Stimulated activated CD8-positive, alpha-beta memory T cell treated with anti-CD3 and anti-CD28 coated beads, Interleukin-7, amount 100 ng/mL, for 24 hours (primary cell): ENCODE measurements at regions not wholly inside any gene's neighbourhood (a gene's known extent, or its start where the extent isn't known, plus 50 kb on each side); places are given as distances from the start of the nearest gene placed in this dataset.
"Not testable (repeated sequence)": the region's sequence is repeated elsewhere in the genome, so short reads cannot be mapped to it uniquely, and the experiment has no call there.

ENCODE experiments used
- DNase-seq: peaks from one replicate; pipeline ENCODE4 v3.0.0-alpha.2; 2020; ENCODE audit warnings: low read depth

GRCh38 chr15:44849701-44850403 lies 106.6 kb upstream of the TERB2 start:
- DNase-seq = not testable (repeated sequence)

- DNase-seq = peak; percentile 54
These were observed 103.1 kb upstream of the TERB2 start for GRCh38 chr15:44853304-44853950.

- not testable (repeated sequence) for DNase-seq
These were observed 101.8 kb upstream of the TERB2 start for GRCh38 chr15:44854696-44855095.

- DNase-seq = not testable (repeated sequence)
These were observed 100.2 kb upstream of the TERB2 start for GRCh38 chr15:44856284-44856683.

DNA sequence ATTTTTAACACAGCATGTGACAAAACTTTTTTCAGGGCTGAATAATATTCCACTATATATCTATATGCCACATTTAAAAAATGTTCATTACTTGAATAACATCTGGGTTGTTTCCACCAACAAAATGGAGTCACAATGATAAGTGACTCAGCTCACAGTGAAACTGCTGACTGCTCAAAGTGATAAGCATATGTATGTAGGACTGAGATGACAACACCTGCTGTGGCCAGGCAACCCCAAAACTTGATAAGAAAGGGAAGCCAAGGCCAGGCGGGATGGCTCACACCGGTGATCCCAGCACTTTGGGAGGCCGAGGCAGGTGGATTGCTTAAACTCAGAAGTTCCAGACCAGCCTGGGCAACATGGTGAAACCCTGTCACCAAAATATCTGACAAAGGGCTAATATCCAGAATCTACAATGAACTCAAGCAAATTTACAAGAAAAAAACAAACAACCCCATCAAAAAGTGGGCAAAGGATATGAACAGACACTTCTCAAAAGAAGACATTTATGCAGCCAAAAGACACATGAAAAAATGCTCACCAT lies 99.2 kb upstream of the TERB2 start:
- DNase-seq = not testable (repeated sequence)

GRCh38 chr15:44859088-44859487 lies 97.4 kb upstream of the TERB2 start:
- DNase-seq = not testable (repeated sequence)

- DNase-seq = not testable (repeated sequence)
These were observed 96.3 kb upstream of the TERB2 start for GRCh38 chr15:44860168-44860567.

DNA sequence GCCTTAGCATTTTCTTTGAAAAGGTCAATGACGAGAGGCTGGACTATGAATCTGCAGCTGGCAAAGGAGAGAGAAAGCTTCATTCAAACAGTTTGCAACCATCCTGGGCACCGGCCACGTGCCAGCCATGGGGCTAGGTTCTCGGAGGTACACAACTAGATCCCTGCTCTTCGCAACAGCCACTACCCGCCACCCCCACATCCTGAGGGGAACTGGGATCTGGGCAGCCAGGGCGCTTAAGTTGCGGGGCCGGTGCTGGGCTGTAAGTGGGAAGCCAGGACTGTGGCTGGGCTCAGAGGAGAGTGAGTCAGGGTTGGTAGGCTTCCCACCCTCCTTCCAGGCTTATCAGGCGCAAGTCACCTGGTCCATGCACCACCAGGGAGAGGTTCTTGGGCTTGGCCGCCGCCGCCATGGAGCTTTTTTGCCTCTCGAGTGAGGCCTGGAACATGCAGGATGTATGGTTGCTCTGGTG lies 95.0 kb upstream of the TERB2 start:
- no peak for DNase-seq

GRCh38 chr15:44861917-44862316 lies 94.6 kb upstream of the TERB2 start:
- DNase-seq = no peak

DNA sequence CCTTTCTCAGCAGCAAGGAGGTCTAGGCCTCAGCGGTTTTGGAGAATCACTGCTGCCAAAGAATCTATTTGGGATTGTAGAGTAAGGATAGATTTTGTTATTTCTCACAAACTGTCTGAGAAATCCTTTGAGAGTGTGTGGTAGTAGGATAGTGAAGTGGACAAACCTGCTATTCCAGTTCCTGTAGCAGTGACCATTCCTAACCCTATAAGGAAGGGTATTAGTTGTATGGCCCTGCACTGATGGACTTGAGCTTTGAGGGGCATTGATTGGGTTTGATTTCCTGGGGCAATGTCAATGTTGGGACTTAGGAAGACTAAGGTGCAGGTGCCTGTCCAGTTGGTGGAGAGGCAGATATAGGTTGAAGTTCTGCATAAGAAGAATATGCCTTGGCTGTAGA lies 93.6 kb upstream of the TERB2 start:
- DNase-seq = not testable (repeated sequence)

DNA sequence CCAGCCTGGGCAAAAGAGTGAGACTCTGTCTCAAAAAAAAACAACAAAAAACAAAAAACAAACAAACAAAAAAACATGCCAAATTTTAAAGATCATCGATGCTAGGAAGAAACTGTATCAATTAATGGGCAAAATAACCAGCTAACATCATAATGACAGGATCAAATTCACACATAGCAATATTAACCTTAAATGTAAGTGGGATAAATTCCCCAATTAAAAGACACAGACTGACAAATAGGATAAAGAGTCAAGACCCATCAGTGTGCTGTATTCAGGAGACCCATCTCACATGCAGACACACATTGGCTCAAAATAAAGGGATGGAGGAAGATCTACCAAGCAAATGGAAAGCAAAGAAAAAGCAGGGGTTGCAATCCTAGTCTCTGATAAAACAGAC lies 88.4 kb upstream of the TERB2 start:
- DNase-seq = not testable (repeated sequence)

GRCh38 chr15:44870125-44870524 lies 86.4 kb upstream of the TERB2 start:
- DNase-seq = not testable (repeated sequence)

DNA sequence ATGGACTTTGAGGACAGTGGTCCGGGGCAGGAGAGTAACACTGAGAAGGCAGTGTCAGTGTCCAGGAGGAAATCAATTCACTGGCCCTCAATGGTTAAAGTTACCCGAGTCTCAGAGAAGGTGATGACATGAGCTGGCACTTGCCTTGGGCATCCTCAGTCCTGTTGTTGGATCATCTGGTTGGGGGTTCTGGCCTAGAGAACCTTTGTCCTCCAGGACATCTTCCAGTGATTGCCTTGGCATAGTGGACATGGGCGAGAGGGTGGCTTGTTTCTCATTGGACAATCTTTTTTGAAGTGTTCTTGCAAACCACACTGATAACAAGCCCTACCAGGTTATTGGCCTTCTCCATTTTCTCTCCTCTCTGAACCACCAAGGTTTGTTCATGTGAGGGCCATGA lies 83.4 kb upstream of the TERB2 start:
- DNase-seq = no peak

DNA sequence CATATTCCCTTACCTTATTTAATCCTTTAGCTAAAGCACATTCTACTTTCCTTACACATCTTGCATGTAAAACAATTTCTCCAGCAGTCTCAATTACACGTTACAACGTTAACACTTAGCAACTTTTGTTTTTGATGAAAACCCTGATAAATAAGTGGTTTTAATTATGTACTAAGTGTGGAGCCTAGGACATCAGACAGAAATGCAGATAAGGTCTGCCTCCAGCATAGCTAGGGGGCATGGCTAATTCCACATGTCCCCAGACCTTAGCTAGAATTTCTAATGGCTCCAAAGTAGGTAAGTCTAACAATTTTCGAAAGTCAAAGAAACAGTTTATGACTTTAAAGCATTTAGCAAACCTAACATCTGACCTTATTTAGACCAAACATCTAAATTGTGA lies 77.4 kb upstream of the TERB2 start:
- no peak for DNase-seq

DNA sequence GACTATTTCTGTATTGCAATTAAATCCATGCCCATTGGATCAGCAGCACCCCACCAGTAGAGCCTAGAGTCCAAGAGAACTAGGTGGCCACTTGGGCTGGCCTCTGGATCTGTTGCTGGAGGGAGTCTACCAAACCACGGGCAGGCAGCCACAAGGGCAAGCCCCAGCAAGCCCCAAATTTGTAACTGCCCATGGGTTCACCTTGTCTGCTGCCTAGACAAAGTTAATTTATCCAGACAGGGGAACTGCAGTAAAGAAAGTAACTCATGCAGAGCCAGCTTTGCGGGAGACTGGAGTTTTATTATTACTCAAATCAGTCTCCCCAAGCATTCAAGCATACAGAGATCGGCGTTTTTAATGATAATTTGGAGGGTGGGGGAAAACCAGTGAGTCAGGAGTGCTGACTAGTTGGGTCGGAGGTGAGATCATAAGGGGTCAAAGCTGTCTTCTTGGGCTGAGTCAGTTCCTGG lies 74.0 kb upstream of the TERB2 start:
- DNase-seq = no peak

DNA sequence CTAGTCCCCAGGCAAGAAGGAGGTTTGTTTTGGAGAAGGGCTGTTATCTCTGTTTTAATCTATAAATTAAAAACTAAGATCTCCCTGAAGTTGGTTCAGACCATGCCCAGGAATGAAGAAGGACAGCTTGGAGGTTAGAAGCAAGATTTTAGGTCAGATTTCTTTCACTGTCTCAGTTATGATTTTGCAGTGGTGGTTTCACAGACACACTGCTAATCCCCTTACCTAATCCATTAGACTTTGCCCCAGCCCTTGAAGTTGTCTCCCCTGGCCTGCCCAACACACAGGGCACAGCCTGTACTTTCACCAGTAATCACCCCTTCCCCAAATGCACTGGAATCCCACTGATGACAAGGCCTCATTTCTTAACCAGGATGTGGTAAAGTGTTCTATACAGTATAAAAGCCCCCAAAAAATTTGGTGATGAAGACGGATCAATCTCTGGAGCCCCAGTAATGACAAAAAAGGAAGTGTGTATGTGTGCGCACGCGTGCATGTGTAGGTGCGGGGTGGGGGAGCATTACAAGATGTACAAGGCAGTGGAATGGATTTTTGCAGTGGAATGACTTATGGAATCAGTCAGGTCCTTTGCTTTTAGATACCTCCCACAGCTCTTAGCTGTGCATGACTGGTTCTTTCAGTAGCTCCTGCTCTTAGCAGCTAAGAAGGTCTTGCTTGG lies 73.1 kb upstream of the TERB2 start:
- DNase-seq = no peak

DNA sequence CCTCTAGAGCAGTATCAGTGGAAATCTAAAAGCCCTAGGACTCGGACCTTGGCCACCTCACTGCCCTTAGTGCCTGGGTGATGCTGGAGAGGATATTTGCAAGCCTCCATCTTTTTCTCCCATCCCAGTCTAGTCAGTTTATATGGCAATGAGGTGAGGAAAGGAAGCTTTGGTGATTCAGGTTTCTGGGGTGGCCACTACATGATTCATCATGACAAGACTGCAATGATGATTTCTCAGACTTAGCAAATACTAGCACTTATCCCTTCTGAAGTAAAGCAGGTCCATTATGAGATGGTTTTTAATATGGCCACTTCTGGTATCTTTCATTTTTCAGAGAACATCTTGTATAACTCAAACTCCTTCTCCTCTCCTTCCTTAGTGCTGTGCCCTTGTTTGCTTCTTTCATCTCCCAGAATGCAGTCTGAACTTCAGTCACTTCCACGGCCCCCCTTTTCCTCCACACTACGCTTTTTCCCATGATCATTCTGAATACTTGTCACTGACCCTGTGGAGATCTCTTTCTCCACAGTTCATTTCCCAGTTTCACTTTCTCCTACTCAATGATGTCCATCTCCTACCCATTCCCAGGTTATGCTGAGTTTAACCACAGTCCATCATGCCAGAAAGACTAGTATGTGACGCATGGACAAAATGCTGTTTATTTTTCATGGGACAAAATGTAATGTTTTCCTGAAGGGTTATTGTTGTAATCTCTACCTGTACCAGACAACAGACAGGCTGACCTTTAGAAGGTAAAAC lies 57.4 kb upstream of the TERB2 start:
- not testable (repeated sequence) for DNase-seq

DNA sequence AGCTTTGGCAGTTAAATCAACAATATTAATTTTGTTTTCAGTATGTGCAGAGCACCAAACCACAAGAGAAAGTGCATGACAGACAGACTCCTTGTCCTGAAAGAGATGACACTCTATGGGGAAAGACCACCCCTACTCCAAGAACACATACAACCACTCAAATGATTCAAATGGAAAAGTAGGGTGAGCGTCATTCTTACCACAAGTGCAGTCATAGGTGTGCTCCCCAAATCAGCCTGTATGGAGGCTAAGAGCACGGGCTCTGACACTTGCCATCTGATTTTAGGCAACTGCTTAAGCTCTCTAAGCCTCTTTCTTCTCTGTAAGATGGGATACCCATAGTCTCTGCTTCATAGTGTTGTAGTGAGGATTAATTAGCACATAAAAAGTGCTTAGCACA lies 56.7 kb upstream of the TERB2 start:
- not testable (repeated sequence) for DNase-seq

DNA sequence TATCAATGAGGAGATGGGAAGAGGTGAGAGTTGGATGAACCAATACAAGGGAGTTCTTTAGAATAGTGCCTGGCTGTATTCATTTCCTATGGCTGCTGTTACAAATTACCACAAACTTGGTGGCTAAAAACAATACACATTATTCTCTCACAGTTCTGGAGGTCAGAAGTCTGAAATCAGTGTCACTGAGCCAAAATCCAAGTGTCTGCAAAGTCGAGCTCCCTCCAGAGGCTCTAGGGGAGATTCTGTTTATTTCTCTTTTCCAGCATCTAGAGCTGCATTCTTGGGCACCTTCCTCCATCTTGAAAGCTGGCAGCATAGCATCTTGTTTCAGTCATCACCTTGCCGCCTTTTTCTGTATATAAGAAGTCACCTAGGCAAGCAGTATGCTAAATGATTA lies 55.7 kb upstream of the TERB2 start:
- DNase-seq = not testable (repeated sequence)

GRCh38 chr15:44903281-44903680 lies 53.2 kb upstream of the TERB2 start:
- DNase-seq = not testable (repeated sequence)

- not testable (repeated sequence) for DNase-seq
These were observed 51.7 kb upstream of the TERB2 start for GRCh38 chr15:44904651-44905340.
